ENCODE measurements at regions not wholly inside any gene's neighbourhood (a gene's known extent, or its start where the extent isn't known, plus 50 kb on each side); places are given as distances from the start of the nearest gene placed in this dataset.
A peak's percentile ranks its signal among the peaks of the same experiment; 100 is the strongest.

DNA sequence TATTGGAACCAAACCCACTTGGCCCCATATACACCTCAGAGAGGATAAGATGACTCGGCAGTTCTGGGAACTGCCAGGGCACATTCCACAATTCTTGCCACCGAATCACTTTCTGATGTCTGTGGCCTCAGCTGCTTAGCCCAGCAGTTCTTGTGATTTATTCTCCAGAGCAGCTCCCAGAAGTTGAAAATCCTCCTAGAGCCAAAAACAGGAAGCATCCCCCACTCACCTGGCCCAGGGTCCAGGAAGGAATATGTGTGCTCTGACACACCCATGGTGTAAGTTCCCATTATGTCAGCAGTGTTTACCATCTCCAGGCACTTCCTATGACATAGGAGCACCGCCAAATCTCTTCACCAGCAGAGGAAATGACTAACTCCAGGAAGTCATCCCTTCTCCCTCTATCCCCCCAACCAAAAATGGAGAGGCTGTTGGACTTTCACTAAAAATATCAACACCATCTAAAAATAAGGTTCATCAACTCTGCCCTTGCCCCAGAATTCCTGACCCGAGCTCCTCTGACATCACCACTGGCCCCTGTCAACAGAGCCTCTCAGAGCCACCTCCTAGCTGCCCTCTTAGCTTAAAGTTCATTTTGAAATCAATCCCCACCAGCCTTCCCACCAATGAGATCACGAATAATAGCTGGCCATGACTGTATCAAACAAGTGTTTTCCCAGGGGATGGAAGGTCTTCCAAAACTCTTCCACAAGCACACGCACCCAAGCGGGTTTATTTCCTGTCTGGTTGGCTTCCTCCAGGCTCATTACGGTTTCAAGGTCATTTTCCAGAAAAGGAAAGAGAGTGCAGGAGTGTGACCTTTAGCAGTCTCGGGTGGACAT is 223.1 kb upstream of the PARD3B start:
- Histone ChIP-seq H3K27ac (ENCODE audit: low read length) (no peak overlapping the region), H4K20me1 (ENCODE audit: insufficient read depth, low read length) (no peaks in the 10 kb centered on the region), H3K27me3 (replicated peaks; ENCODE audit: insufficient read depth, low read length) (no peaks in the 10 kb centered on the region), H3F3A (ENCODE audit: insufficient read depth, low read length) (no peaks in the 10 kb centered on the region), H3K9me3 (replicated peaks; ENCODE audit: insufficient read depth, low read length) (no peaks in the 10 kb centered on the region), H3K4me1 (ENCODE audit: low read length) (no peaks in the 10 kb centered on the region), H2AFZ (ENCODE audit: low read length) (no peak overlapping the region), H3K79me2 (ENCODE audit: low read length) (no peaks in the 10 kb centered on the region), H3K36me3 (replicated peaks; ENCODE audit: insufficient read depth, low read length) (no peaks in the 10 kb centered on the region), H3K4me2 (ENCODE audit: low read depth, low read length) (no peak overlapping the region), H3K4me3 (ENCODE audit: low read length) (no peak overlapping the region), H3K9me2 (replicated peaks; ENCODE audit: insufficient read depth, low read length) (no peaks in the 10 kb centered on the region), H3K9ac (ENCODE audit: low read length) (no peak overlapping the region)
- no peak for DNase-seq
- no peak for TF ChIP-seq EZH2 (optimal IDR thresholded peaks at IDR 0.05; ENCODE audit: low read depth, low read length)
- TF ChIP-seq, protein P1, sequence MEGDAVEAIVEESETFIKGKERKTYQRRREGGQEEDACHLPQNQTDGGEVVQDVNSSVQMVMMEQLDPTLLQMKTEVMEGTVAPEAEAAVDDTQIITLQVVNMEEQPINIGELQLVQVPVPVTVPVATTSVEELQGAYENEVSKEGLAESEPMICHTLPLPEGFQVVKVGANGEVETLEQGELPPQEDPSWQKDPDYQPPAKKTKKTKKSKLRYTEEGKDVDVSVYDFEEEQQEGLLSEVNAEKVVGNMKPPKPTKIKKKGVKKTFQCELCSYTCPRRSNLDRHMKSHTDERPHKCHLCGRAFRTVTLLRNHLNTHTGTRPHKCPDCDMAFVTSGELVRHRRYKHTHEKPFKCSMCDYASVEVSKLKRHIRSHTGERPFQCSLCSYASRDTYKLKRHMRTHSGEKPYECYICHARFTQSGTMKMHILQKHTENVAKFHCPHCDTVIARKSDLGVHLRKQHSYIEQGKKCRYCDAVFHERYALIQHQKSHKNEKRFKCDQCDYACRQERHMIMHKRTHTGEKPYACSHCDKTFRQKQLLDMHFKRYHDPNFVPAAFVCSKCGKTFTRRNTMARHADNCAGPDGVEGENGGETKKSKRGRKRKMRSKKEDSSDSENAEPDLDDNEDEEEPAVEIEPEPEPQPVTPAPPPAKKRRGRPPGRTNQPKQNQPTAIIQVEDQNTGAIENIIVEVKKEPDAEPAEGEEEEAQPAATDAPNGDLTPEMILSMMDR (IDR thresholded peaks at IDR 0.05; ENCODE audit: low read length): no peak
- TF ChIP-seq EZH2phosphoT487 (IDR thresholded peaks at IDR 0.05; ENCODE audit: low read length): no peak

DNA sequence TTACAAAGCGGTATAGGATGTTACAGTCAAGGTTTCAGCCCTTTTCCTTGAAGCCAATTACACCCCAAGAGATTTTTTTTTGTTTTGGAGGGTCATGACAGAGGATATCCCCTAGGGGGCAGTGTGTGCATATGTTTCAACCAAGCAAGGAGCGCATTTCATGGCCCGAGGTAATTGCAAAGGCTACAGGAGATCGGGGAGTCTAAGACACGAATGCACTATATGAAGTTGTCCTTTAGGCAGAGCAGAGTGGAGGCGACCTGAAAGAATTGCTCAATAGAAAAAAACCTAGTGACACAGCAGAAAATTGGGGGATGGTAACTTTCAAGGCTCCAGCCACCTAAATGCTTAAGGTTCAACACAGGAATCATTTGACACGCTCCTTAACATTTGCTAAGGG is 219.8 kb upstream of the PARD3B start:
- no peak overlapping the region for H3K9ac ChIP-seq (ENCODE audit: low read length)
- no peak overlapping the region for H3K4me2 ChIP-seq (ENCODE audit: low read depth, low read length)
- H3K27me3 ChIP-seq (replicated peaks; ENCODE audit: insufficient read depth, low read length): no peaks in the 10 kb centered on the region
- no peaks in the 10 kb centered on the region for H3K9me2 ChIP-seq (replicated peaks; ENCODE audit: insufficient read depth, low read length)
- no peaks in the 10 kb centered on the region for H3K36me3 ChIP-seq (replicated peaks; ENCODE audit: insufficient read depth, low read length)
- no peak overlapping the region for H2AFZ ChIP-seq (ENCODE audit: low read length)
- no peaks in the 10 kb centered on the region for H3K9me3 ChIP-seq (replicated peaks; ENCODE audit: insufficient read depth, low read length)
- no peaks in the 10 kb centered on the region for H3K4me1 ChIP-seq (ENCODE audit: low read length)
- H3K4me3 ChIP-seq (ENCODE audit: low read length): no peak overlapping the region
- no peaks in the 10 kb centered on the region for H3K79me2 ChIP-seq (ENCODE audit: low read length)
- peak; percentile 68 for DNase-seq
- TF ChIP-seq EZH2phosphoT487 (IDR thresholded peaks at IDR 0.05; ENCODE audit: low read length): no peak
- TF ChIP-seq, protein P1 (IDR thresholded peaks at IDR 0.05; ENCODE audit: low read length): peak; percentile 86
- no peak for TF ChIP-seq EZH2 (optimal IDR thresholded peaks at IDR 0.05; ENCODE audit: low read depth, low read length)
- no peaks in the 10 kb centered on the region for H4K20me1 ChIP-seq (ENCODE audit: insufficient read depth, low read length)
- no peak overlapping the region for H3K27ac ChIP-seq (ENCODE audit: low read length)
- H3F3A ChIP-seq (ENCODE audit: insufficient read depth, low read length): no peaks in the 10 kb centered on the region

DNA sequence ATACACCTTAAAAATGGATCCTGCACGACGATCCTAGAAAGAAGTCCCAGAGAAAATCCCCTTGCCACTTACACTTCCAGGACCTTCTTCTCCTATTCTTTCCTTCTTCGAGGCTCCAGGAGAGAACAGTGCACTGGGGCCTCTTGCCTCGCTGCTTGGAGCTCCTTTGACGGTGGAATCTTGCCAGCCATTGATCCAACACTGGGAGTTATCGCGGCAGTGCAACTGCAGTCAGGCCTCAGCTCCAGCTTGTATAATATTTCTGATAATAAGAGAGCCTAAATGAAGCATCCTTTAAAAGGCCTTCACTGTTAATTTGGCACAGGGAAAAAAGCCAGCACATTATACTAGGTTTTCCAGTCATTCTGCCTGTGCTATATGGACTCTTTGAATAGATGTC is 216.9 kb upstream of the PARD3B start:
- no peaks in the 10 kb centered on the region for H3F3A ChIP-seq (ENCODE audit: insufficient read depth, low read length)
- no peaks in the 10 kb centered on the region for H3K9me2 ChIP-seq (replicated peaks; ENCODE audit: insufficient read depth, low read length)
- H3K4me2 ChIP-seq (ENCODE audit: low read depth, low read length): no peak overlapping the region
- no peak overlapping the region for H3K4me3 ChIP-seq (ENCODE audit: low read length)
- H3K27ac ChIP-seq (ENCODE audit: low read length): no peak overlapping the region
- no peak for DNase-seq
- H3K36me3 ChIP-seq (replicated peaks; ENCODE audit: insufficient read depth, low read length): no peaks in the 10 kb centered on the region
- H3K9me3 ChIP-seq (replicated peaks; ENCODE audit: insufficient read depth, low read length): no peaks in the 10 kb centered on the region
- no peak overlapping the region for H3K9ac ChIP-seq (ENCODE audit: low read length)
- H4K20me1 ChIP-seq (ENCODE audit: insufficient read depth, low read length): no peaks in the 10 kb centered on the region
- H2AFZ ChIP-seq (ENCODE audit: low read length): no peak overlapping the region
- no peaks in the 10 kb centered on the region for H3K27me3 ChIP-seq (replicated peaks; ENCODE audit: insufficient read depth, low read length)
- TF ChIP-seq EZH2phosphoT487 (IDR thresholded peaks at IDR 0.05; ENCODE audit: low read length) (no peak), EZH2 (optimal IDR thresholded peaks at IDR 0.05; ENCODE audit: low read depth, low read length) (no peak)
- TF ChIP-seq, protein P1 (IDR thresholded peaks at IDR 0.05; ENCODE audit: low read length): no peak
- H3K4me1 ChIP-seq (ENCODE audit: low read length): no peaks in the 10 kb centered on the region
- no peaks in the 10 kb centered on the region for H3K79me2 ChIP-seq (ENCODE audit: low read length)
